ENCODE measurements at regions not wholly inside any gene's neighbourhood (a gene's known extent, or its start where the extent isn't known, plus 50 kb on each side); places are given as distances from the start of the nearest gene placed in this dataset.
"Not testable (repeated sequence)": the region's sequence is repeated elsewhere in the genome, so short reads cannot be mapped to it uniquely, and the experiment has no call there.

DNA sequence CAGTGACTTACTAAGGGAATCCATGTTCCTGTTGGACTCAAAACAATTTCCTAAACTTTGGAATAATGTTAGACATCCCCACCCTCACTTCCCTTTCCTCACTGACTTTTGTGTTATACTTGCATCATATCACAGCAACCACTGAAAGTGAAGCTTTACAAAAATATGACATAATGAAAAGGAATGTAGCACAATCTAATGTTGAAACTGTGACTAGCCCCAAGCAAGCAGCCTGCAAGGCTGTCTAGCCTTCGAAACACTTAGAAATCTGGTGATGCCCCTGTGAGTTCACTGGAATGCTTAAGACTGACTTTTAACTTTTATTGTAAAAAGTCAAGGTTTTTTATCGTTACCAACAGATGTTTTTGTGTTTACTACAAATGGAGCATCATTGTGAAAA is 203.7 kb upstream of the ZNF385D start:
- intact Hi-C loops (cut with DNase I): no loop called here
- ATAC-seq (no peak), DNase-seq (ENCODE audit: missing footprints) (no peak)

DNA sequence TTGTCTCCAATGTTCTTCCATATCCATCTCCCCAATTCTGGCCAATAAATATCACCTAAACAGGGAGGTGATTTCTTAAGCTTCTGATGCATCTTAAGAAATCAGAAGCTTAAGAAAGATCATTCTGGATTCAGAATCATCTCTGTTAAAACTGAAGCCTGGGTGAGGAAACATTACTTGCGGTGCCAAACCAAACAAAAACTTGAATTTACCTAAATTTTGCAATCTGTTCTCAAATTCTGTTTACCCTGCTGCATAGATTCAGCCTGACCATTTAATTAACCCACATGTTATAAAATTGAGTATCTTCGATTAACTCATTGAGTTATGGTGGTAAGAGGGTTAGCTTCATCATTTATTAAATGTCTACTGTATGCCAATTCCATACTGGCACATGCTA is 204.4 kb upstream of the ZNF385D start:
- ATAC-seq: no peak

DNA sequence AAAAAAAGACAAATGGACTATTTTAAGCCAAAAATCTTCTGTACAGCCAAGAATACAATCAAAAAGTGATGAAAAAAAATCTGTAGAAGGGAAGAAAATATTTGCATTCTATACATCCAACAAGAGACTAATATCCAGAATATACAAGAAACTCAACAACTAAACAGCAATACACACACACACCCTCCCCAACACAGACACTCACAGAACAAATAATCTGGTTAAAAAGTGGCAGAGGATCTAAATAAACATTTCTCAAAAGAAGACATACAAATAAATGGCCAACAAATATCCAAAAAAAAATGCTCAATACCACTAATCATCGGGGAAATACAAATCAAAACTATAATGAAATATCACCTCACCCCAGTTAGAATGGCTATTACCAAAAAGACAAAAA is 209.0 kb upstream of the ZNF385D start:
- intact Hi-C loops (cut with DNase I): no loop called here
- ATAC-seq (no peak), DNase-seq (ENCODE audit: missing footprints) (no peak)

More for the DNA sequence above, 204.4 kb upstream of the ZNF385D start:
- no peak for DNase-seq (ENCODE audit: missing footprints)
- intact Hi-C loops (cut with DNase I): no loop called here

DNA sequence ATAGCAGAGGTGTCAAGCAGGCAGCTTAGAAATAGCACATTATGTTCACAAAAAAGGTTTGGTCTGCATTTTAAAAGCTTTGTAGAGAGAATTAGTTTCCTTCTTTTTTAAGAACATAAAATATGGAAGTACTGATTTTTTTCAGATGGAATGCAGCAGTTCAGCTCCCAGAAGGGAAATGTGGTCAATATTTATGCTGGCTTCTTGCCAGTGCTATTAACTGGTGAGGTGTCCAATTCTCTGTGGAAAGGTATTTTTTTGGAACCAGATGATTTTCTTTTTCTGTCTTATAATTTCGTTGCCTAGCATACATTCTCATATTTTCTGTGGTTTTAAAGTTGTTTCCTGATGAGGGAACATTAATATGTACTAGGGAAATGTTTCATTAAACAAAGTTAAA is 211.4 kb upstream of the ZNF385D start:
- intact Hi-C loops (cut with DNase I): no loop called here
- ATAC-seq (no peak), DNase-seq (ENCODE audit: missing footprints) (no peak)

DNA sequence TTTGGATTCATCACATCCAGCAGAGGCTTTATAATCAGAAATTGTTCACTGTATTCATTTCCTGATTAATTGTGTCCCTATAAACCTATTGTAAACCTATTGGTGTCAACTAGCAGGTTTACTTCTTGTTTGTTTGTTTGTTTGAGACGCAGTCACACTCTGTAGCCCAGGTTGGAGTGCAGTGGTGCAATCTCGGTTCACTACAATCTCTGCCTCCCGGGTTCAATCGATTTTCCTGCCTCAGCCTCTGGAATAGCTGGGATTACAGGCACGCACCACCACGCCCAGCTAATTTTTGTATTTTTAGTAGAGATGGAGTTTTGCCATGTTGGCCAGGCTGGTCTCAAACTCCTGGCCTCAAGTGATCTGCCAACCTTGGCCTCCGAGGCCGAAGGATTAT is 215.4 kb upstream of the ZNF385D start:
- DNase-seq (ENCODE audit: missing footprints); intact Hi-C loops (cut with DNase I); ATAC-seq: not testable (repeated sequence)

DNA sequence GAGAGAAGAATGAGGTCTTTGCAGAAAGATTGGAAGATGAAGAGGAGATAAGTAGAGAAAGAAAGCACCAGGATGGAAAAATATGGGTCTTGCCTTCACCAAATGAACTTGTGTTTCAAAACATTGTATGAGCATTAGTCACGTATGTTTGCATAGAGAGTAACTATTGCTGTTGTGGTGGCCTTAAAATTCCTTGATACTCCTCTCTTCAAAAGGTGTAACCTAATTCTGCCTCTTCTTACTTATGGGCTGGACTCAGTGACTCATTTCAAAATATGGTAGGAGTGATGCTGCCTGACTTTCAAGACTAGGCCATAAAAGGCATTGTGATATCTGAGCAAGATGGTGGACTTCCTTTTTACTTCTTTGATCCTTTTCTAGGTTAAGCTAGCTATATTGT is 228.7 kb upstream of the ZNF385D start:
- ATAC-seq: no peak
- no peak for DNase-seq (ENCODE audit: missing footprints)
- intact Hi-C loops (cut with DNase I): no loop called here

DNA sequence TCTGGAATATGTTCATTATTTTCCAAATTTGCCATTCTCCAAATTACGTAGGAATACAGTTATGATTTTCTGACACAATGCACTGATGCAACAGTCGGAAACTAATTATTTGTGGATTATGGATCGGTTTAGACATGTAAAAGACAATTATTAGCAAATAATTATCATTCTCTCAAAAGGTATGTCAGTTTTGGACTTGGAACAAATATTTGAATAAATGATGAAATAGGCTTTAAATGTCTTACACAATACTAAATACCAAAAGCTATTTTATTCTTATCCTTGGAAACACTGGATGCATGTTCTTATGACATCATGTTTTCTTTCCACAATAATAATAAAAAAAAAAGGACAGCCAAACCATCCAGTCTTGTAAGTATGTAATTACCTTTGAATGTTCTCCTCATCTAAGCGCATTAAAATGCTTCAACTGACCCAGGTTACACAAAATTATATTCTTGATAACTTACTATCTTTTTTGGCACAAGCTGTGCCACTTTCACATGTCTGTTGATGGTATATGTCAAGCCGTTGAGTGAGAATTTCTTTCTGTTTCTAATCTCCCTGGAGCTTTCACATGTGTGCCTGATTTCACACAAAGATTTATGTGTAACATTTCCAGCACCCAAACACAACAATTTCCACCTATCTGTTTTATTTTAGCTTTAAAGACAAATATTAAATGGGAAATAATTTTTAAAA is 238.5 kb upstream of the ZNF385D start:
- intact Hi-C loops (cut with DNase I): no loop called here
- DNase-seq (ENCODE audit: missing footprints) (no peak), ATAC-seq (no peak)

DNA sequence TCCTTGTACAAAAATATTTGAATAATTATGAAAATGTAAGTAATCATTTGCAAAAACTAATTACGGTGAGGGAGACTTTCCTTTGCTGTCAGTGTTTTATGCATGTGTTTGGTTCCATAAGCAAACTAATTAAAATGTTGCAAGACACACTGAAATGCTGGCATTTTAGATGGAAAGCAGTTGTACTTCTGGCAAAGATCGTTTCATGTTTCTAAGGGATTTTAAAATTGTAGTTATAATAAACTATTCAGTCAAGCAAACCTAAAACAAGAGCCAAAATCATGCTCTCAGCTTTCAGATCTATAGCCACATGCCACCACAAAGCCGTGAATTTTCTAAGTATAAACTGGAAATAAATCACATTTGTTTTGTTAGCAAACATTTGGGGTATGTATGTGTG is 240.1 kb upstream of the ZNF385D start:
- ATAC-seq (no peak), DNase-seq (ENCODE audit: missing footprints) (no peak)
- intact Hi-C loops (cut with DNase I): no loop called here

DNA sequence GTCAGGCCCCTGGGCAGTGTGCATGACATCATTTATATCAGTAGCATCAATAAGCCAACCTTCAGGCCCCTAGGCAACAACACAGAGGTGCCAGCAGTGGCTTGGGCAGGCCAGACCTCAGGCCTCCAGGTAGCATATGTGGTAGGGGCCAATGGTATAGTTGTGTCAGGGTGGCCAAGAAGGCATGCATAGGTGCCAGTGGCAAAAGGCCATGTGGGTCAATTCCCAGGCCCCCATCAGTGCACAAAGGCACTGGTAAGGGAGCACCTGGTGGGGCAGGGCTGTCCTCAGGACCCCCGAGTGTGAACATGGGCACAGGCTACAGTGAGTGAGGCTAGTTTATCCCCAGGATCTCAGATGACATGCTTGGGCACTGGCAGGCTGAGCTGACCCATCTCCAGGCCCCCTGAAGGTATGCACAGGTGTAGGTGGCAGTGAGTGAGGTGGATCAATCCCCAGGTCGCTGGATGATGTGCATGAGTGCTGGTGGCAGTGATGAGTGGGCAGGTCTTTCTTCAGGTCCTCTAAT is 244.1 kb upstream of the ZNF385D start:
- DNase-seq (ENCODE audit: missing footprints) (no peak), ATAC-seq (no peak)
- intact Hi-C loops (cut with DNase I): no loop called here

- DNase-seq (ENCODE audit: missing footprints): no peak
- intact Hi-C loops (cut with DNase I): no loop called here
- no peak for ATAC-seq
These were observed 256.4 kb upstream of the ZNF385D start for GRCh38 chr3:22007368-22007767.

GRCh38 chr3:22010997-22011396 is 260.0 kb upstream of the ZNF385D start:
- intact Hi-C loops (cut with DNase I): no loop called here
- DNase-seq (ENCODE audit: missing footprints) (no peak), ATAC-seq (no peak)

DNA sequence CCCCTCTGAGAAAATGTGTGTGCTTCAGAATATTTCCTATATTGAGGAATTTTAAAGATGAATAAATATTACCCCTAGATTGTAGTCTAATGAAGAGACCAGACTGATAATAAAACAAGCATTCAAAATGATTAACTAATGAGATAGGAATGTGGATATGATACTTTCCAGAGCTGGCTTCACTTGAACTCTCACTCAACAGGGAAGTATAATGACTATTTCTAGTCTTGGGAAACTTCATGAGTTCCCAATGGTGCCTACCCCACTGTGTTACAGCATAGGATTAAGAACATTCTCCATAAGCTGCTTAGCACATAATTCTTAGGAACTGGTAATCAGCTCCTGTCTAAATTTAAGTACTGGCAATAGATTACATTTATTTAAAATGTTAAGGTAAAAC is 261.5 kb upstream of the ZNF385D start:
- intact Hi-C loops (cut with DNase I): no loop called here
- DNase-seq (ENCODE audit: missing footprints) (no peak), ATAC-seq (no peak)

DNA sequence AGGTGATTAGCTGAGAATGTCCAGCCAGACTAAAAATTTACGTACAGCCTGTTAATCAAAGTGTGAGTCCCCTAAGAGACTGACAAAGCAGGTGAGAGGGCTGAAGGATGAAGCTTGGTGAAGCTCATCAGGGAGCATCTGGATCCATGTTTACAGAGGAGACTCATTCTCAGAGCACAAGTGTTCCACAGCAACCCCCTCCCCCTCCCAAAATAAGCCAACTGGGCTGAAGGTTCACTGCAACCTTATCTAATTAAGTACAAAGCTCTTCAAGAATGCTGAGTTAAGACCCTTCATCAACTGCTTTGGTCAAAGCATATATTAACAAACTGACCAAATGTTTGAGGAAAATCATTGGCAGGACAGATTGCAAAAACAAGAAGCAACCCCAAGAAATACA is 262.6 kb upstream of the ZNF385D start:
- intact Hi-C loops (cut with DNase I): no loop called here
- ATAC-seq (no peak), DNase-seq (ENCODE audit: missing footprints) (no peak)

DNA sequence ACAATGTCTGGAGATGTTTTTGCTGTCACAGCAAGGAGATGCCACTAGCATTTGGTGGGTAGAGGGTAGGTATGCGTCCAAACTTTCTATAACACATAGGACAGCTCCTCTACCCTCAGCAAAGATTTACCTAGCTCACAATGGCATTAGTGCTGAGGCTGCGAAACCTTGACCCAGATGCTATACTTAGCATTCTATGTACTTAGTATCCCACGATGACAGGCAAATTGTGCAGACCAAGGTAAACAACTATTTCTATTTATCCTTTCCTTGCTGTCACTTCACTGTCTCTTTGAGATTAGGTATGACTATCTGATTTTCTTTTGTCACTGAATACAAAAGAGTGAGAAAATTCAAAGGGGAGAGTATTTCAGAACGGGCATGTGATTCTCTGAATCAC is 265.2 kb upstream of the ZNF385D start:
- DNase-seq (ENCODE audit: missing footprints) (no peak), ATAC-seq (no peak)
- intact Hi-C loops (cut with DNase I): no loop called here

DNA sequence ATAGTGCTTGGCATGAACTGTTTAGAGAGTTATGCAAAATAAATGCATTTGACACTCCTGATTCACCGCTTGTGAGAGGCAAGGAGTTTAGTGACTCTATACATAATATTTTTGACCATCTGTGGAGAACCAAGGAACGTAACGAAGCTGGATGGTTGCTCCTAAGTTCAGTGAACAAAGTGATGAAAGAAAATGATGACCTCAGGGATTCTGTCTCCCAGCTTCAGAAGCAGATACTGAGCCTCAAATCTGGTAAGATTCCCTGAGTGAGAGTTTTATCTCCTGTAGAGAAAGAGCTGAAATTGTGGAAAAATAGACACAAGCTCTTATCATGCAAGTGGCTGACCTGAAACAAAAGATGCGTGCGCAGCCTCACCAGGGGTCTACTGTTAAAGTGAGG is 273.6 kb upstream of the ZNF385D start:
- intact Hi-C loops (cut with DNase I); DNase-seq (ENCODE audit: missing footprints); ATAC-seq: not testable (repeated sequence)

GRCh38 chr3:22029480-22029879 is 278.5 kb upstream of the ZNF385D start:
- intact Hi-C loops (cut with DNase I): no loop called here

DNA sequence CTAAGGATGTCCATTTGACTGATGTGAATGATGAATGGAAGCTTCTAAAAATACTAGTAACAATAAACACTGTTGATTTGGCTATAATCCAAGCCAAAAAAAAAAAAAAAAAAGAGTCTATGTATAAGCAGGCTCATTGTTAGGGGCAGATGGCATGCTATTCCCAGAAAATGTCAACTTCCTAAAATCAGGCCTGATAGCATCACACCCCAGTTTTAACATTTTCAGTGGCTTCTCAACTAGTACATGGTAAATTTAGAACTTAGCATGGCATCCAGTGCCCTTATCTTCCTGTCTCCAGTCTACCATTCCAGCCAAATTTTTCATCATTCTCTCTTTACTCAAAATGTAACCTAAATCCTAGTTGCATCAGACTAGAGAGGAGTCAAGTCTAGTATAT is 288.2 kb upstream of the ZNF385D start:
- intact Hi-C loops (cut with DNase I): no loop called here
- ATAC-seq (no peak), DNase-seq (ENCODE audit: missing footprints) (no peak)

More at GRCh38 chr3:22029480-22029879, 278.5 kb upstream of the ZNF385D start:
- ATAC-seq (no peak), DNase-seq (ENCODE audit: missing footprints) (no peak)

- no peak for ATAC-seq
- no peak for DNase-seq (ENCODE audit: missing footprints)
- intact Hi-C loops (cut with DNase I): no loop called here
These were observed 289.1 kb upstream of the ZNF385D start for GRCh38 chr3:22040150-22040549.

GRCh38 chr3:22045882-22046281 is 294.9 kb upstream of the ZNF385D start:
- intact Hi-C loops (cut with DNase I): no loop called here
- no peak for ATAC-seq

GRCh38 chr3:22063500-22063899 is 312.5 kb upstream of the ZNF385D start:
- ATAC-seq (no peak), DNase-seq (ENCODE audit: missing footprints) (no peak)
- intact Hi-C loops (cut with DNase I): no loop called here

More at GRCh38 chr3:22045882-22046281, 294.9 kb upstream of the ZNF385D start:
- no peak for DNase-seq (ENCODE audit: missing footprints)

DNA sequence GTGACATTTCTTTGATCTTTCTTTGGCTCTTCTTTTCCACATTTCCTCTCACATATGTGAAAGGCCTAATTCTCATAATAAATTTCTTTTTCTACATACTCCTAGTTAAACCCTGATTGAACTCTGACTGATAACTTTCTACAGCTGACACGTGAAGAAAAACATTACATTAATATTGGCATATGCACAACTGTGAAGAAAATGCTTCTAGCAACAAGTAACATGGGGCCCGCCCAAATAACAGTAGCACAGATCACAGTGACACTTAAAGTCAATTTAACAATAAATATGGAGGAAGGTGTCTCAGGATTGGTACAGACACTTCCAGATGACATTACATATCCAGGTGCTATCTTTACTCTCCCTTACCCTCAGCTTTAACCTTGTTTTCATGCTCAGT is 317.6 kb upstream of the ZNF385D start:
- intact Hi-C loops (cut with DNase I): no loop called here
- no peak for DNase-seq (ENCODE audit: missing footprints)
- no peak for ATAC-seq
